IPS-20b (cell line): ENCODE measurements at regions not wholly inside any gene's neighbourhood (a gene's known extent, or its start where the extent isn't known, plus 50 kb on each side); places are given as distances from the start of the nearest gene placed in this dataset.

ENCODE experiments used
- H3K27ac ChIP-seq: one replicate; pipeline ENCODE4 v1.5.1; 2013; ENCODE audit warnings: low read length
- H3K27me3 ChIP-seq: 2 replicates; pipeline ENCODE4 v1.6.1; 2013; ENCODE audit warnings: mild to moderate bottlenecking, low read length, inconsistent platforms; ENCODE audit not compliant: insufficient read depth
- H3K36me3 ChIP-seq: 2 replicates; pipeline ENCODE4 v1.6.1; 2013; ENCODE audit warnings: low read depth, mild to moderate bottlenecking, inconsistent platforms, low read length, moderate library complexity; ENCODE audit not compliant: insufficient read depth
- H3K4me1 ChIP-seq: 2 replicates; pipeline ENCODE4 v1.6.1; 2013; ENCODE audit warnings: mild to moderate bottlenecking, control low read depth, inconsistent platforms, low read length, moderate library complexity; ENCODE audit not compliant: insufficient read depth
- H3K4me3 ChIP-seq: 2 replicates; pipeline ENCODE4 v1.5.1; 2013; ENCODE audit warnings: mild to moderate bottlenecking, low read length, inconsistent platforms
- H3K9ac ChIP-seq: 2 replicates; pipeline ENCODE4 v1.6.1; 2013; ENCODE audit warnings: low read depth, mild to moderate bottlenecking, inconsistent platforms, low read length, moderate library complexity
- H3K9me3 ChIP-seq: 2 replicates; pipeline ENCODE4 v1.6.1; 2013; ENCODE audit warnings: mild to moderate bottlenecking, low read depth, low read length, inconsistent platforms; ENCODE audit not compliant: insufficient read depth

GRCh38 chr5:171612749-171613148 is 172.9 kb upstream of the SMIM23 start:
- H3K27ac ChIP-seq, result no peak overlapping the region
- peaks cover 6% of the 10 kb centered on the region; the same call in 1 of the 2 replicates for H3K4me1 ChIP-seq
- H3K9ac ChIP-seq, result no peak overlapping the region
- no peaks in the 10 kb centered on the region for H3K9me3 ChIP-seq
- H3K4me3 ChIP-seq, result no peak overlapping the region
- peaks cover 53% of the 10 kb centered on the region for H3K27me3 ChIP-seq
- no peaks in the 10 kb centered on the region for H3K36me3 ChIP-seq

- peaks cover 68% of the 10 kb centered on the region for H3K27me3 ChIP-seq
- H3K36me3 ChIP-seq, result no peaks in the 10 kb centered on the region
- no peaks in the 10 kb centered on the region for H3K9me3 ChIP-seq
- H3K27ac ChIP-seq, result no peak overlapping the region
- peaks cover 6% of the 10 kb centered on the region; the same call in 1 of the 2 replicates for H3K4me1 ChIP-seq
- no peak overlapping the region for H3K9ac ChIP-seq
- H3K4me3 ChIP-seq, result no peak overlapping the region
These were observed 171.1 kb upstream of the SMIM23 start for GRCh38 chr5:171614511-171614910.

- Histone ChIP-seq H3K9ac (no peak overlapping the region), H3K4me3 (no peak overlapping the region), H3K27me3 (peaks cover 74% of the 10 kb centered on the region), H3K9me3 (no peaks in the 10 kb centered on the region), H3K27ac (no peak overlapping the region), H3K4me1 (peaks cover 6% of the 10 kb centered on the region; the same call in 1 of the 2 replicates), H3K36me3 (no peaks in the 10 kb centered on the region)
These were observed 170.5 kb upstream of the SMIM23 start for GRCh38 chr5:171614971-171615653.

GRCh38 chr5:171615705-171616640 is 169.6 kb upstream of the SMIM23 start:
- Histone ChIP-seq H3K27ac (no peak overlapping the region), H3K4me3 (no peak overlapping the region), H3K9ac (no peak overlapping the region), H3K4me1 (peaks cover 6% of the 10 kb centered on the region; the same call in 1 of the 2 replicates), H3K36me3 (no peaks in the 10 kb centered on the region), H3K27me3 (peaks cover 83% of the 10 kb centered on the region), H3K9me3 (no peaks in the 10 kb centered on the region)

GRCh38 chr5:171617266-171617665 is 168.4 kb upstream of the SMIM23 start:
- H3K36me3 ChIP-seq, result no peaks in the 10 kb centered on the region
- H3K27ac ChIP-seq, result no peak overlapping the region
- no peak overlapping the region for H3K4me3 ChIP-seq
- H3K27me3 ChIP-seq, result peaks cover 88% of the 10 kb centered on the region
- no peaks in the 10 kb centered on the region for H3K9me3 ChIP-seq
- H3K4me1 ChIP-seq, result peaks cover 6% of the 10 kb centered on the region; the same call in 1 of the 2 replicates
- no peak overlapping the region for H3K9ac ChIP-seq

- peaks cover 12% of the 10 kb centered on the region for H3K4me1 ChIP-seq
- H3K27ac ChIP-seq, result no peak overlapping the region
- H3K9me3 ChIP-seq, result no peaks in the 10 kb centered on the region
- H3K27me3 ChIP-seq, result peaks cover 88% of the 10 kb centered on the region
- no peaks in the 10 kb centered on the region for H3K36me3 ChIP-seq
- no peak overlapping the region for H3K9ac ChIP-seq
- no peak overlapping the region for H3K4me3 ChIP-seq
These were observed 167.6 kb upstream of the SMIM23 start for GRCh38 chr5:171617817-171618591.

GRCh38 chr5:171619196-171619595 is 166.4 kb upstream of the SMIM23 start:
- no peak overlapping the region for H3K4me3 ChIP-seq
- peaks cover 20% of the 10 kb centered on the region for H3K4me1 ChIP-seq
- H3K9me3 ChIP-seq, result no peaks in the 10 kb centered on the region
- H3K27me3 ChIP-seq, result peaks cover 97% of the 10 kb centered on the region
- H3K27ac ChIP-seq, result no peak overlapping the region
- no peaks in the 10 kb centered on the region for H3K36me3 ChIP-seq
- H3K9ac ChIP-seq, result no peak overlapping the region

GRCh38 chr5:171619744-171620143 is 165.9 kb upstream of the SMIM23 start:
- H3K36me3 ChIP-seq, result no peaks in the 10 kb centered on the region
- H3K9ac ChIP-seq, result no peak overlapping the region
- H3K4me1 ChIP-seq, result peaks cover 25% of the 10 kb centered on the region
- no peak overlapping the region for H3K27ac ChIP-seq
- H3K9me3 ChIP-seq, result no peaks in the 10 kb centered on the region; the same call in 1 of the 2 replicates
- no peak overlapping the region for H3K4me3 ChIP-seq
- peaks cover 97% of the 10 kb centered on the region for H3K27me3 ChIP-seq

GRCh38 chr5:171622010-171622409 is 163.6 kb upstream of the SMIM23 start:
- Histone ChIP-seq H3K36me3 (no peaks in the 10 kb centered on the region), H3K27me3 (peaks cover 98% of the 10 kb centered on the region), H3K9me3 (no peaks in the 10 kb centered on the region; the same call in none of the 2 replicates), H3K27ac (no peak overlapping the region), H3K4me1 (peaks cover 20% of the 10 kb centered on the region), H3K4me3 (no peak overlapping the region), H3K9ac (no peak overlapping the region)

- H3K4me1 ChIP-seq, result peaks cover 20% of the 10 kb centered on the region
- 0 out of 2 replicates have a peak overlapping the region, but pooled peaks have one; percentile 17 for H3K4me3 ChIP-seq
- no peak overlapping the region for H3K9ac ChIP-seq
- H3K9me3 ChIP-seq, result no peaks in the 10 kb centered on the region; the same call in none of the 2 replicates
- H3K36me3 ChIP-seq, result no peaks in the 10 kb centered on the region
- H3K27me3 ChIP-seq, result peaks cover 98% of the 10 kb centered on the region
- no peak overlapping the region for H3K27ac ChIP-seq
These were observed 162.5 kb upstream of the SMIM23 start for GRCh38 chr5:171623107-171623506.

GRCh38 chr5:171623551-171624097 is 162.0 kb upstream of the SMIM23 start:
- Histone ChIP-seq H3K4me1 (peaks cover 20% of the 10 kb centered on the region), H3K9ac (no peak overlapping the region), H3K36me3 (no peaks in the 10 kb centered on the region), H3K9me3 (no peaks in the 10 kb centered on the region; the same call in none of the 2 replicates), H3K27ac (no peak overlapping the region), H3K27me3 (peaks cover 98% of the 10 kb centered on the region), H3K4me3 (peak overlapping the region; percentile 42; the same call in 1 of the 2 replicates)
